ENCODE measurements at regions not wholly inside any gene's neighbourhood (a gene's known extent, or its start where the extent isn't known, plus 50 kb on each side); places are given as distances from the start of the nearest gene placed in this dataset.

DNA sequence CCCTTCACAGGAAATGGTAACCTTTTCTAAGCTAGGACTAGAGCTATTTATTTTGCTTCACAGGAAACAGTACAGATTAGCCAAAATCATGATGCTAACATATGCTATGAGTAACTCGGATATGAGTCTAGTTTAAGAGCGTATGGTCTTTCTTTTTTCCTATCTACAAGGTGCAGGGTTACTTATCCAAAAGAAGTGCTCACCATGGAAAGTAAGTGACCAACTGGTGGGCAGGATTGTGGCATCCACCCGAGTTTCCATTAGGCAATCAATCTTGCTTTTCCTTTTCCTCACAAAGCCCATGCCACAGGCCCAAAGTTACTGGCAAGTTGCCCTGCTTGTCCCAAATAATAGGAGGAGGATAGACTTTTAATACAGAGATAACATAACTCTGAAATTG, 765.1 kb upstream of the POM121L12 start:
- Histone ChIP-seq H4K20me1 (ENCODE audit: insufficient read depth, low read length) (no peaks in the 10 kb centered on the region), H3K79me2 (ENCODE audit: insufficient read depth, low read length) (no peaks in the 10 kb centered on the region), H3K4me3 (ENCODE audit: insufficient read depth, low read depth, low read length) (no peak overlapping the region), H3K27ac (ENCODE audit: low read depth, low read length) (no peak overlapping the region), H3K4me2 (ENCODE audit: low read length) (no peak overlapping the region), H2AFZ (ENCODE audit: low read depth, low read length) (no peak overlapping the region), H3K36me3 (ENCODE audit: insufficient read depth, low read length) (no peaks in the 10 kb centered on the region), H3K9me3 (ENCODE audit: insufficient read depth, low read depth, low read length) (no peaks in the 10 kb centered on the region), H3K9ac (ENCODE audit: low read length) (no peak overlapping the region), H3K27me3 (ENCODE audit: insufficient read depth, low read length) (no peaks in the 10 kb centered on the region), H3K4me1 (ENCODE audit: insufficient read depth, low read length) (no peaks in the 10 kb centered on the region)
- Mint-ChIP-seq H3K27ac (ENCODE audit: unreplicated experiment) (no peak overlapping the region), H3K4me3 (ENCODE audit: unreplicated experiment) (no peak overlapping the region), H3K36me3 (ENCODE audit: low read depth, unreplicated experiment) (no peaks in the 10 kb centered on the region), H3K4me1 (ENCODE audit: low read depth, unreplicated experiment) (no peaks in the 10 kb centered on the region), H3K27me3 (ENCODE audit: low read depth, unreplicated experiment) (no peaks in the 10 kb centered on the region), H3K9me3 (ENCODE audit: unreplicated experiment) (no peaks in the 10 kb centered on the region)
- DNase-seq (ENCODE audit: low read depth) (no peak), FAIRE-seq (no peak)
- TF ChIP-seq, protein P1, sequence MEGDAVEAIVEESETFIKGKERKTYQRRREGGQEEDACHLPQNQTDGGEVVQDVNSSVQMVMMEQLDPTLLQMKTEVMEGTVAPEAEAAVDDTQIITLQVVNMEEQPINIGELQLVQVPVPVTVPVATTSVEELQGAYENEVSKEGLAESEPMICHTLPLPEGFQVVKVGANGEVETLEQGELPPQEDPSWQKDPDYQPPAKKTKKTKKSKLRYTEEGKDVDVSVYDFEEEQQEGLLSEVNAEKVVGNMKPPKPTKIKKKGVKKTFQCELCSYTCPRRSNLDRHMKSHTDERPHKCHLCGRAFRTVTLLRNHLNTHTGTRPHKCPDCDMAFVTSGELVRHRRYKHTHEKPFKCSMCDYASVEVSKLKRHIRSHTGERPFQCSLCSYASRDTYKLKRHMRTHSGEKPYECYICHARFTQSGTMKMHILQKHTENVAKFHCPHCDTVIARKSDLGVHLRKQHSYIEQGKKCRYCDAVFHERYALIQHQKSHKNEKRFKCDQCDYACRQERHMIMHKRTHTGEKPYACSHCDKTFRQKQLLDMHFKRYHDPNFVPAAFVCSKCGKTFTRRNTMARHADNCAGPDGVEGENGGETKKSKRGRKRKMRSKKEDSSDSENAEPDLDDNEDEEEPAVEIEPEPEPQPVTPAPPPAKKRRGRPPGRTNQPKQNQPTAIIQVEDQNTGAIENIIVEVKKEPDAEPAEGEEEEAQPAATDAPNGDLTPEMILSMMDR (IDR thresholded peaks at IDR 0.05; ENCODE audit: insufficient read depth, low read depth, low read length), result no peak

DNA sequence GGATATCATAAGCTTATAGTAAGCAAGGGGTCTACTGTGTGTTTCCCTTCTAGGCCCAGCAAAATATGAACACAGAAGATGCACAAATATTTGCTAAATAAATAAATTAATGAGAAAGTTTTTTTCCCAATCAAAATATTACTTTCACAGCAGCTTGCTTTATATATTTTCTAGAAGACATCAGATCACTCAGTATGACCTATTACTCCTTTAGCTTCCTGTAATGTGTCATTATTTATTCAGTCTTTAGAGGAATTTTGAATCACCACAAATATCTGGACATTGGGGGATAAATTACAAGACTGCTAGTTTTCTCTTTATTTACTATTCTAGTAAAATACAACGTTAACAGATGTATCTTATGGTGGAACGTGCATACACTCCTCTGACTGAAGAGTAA, 765.8 kb upstream of the POM121L12 start:
- Mint-ChIP-seq H3K4me1 (ENCODE audit: low read depth, unreplicated experiment) (no peaks in the 10 kb centered on the region), H3K4me3 (ENCODE audit: unreplicated experiment) (no peak overlapping the region), H3K36me3 (ENCODE audit: low read depth, unreplicated experiment) (no peaks in the 10 kb centered on the region), H3K27me3 (ENCODE audit: low read depth, unreplicated experiment) (no peaks in the 10 kb centered on the region), H3K27ac (ENCODE audit: unreplicated experiment) (no peak overlapping the region), H3K9me3 (ENCODE audit: unreplicated experiment) (no peaks in the 10 kb centered on the region)
- Histone ChIP-seq H3K36me3 (ENCODE audit: insufficient read depth, low read length) (no peaks in the 10 kb centered on the region), H3K4me3 (ENCODE audit: insufficient read depth, low read depth, low read length) (no peak overlapping the region), H3K79me2 (ENCODE audit: insufficient read depth, low read length) (no peaks in the 10 kb centered on the region), H3K4me2 (ENCODE audit: low read length) (peak overlapping the region; percentile 0), H3K4me1 (ENCODE audit: insufficient read depth, low read length) (no peaks in the 10 kb centered on the region), H3K27me3 (ENCODE audit: insufficient read depth, low read length) (no peaks in the 10 kb centered on the region), H3K9ac (ENCODE audit: low read length) (no peak overlapping the region), H4K20me1 (ENCODE audit: insufficient read depth, low read length) (no peaks in the 10 kb centered on the region), H3K9me3 (ENCODE audit: insufficient read depth, low read depth, low read length) (no peaks in the 10 kb centered on the region), H3K27ac (ENCODE audit: low read depth, low read length) (no peak overlapping the region), H2AFZ (ENCODE audit: low read depth, low read length) (no peak overlapping the region)
- FAIRE-seq (no peak), DNase-seq (ENCODE audit: low read depth) (no peak)
- TF ChIP-seq, protein P1 (IDR thresholded peaks at IDR 0.05; ENCODE audit: insufficient read depth, low read depth, low read length), result no peak
- TF ChIP-seq EZH2 (IDR thresholded peaks at IDR 0.05; ENCODE audit: insufficient read depth, low read length), result no peak

DNA sequence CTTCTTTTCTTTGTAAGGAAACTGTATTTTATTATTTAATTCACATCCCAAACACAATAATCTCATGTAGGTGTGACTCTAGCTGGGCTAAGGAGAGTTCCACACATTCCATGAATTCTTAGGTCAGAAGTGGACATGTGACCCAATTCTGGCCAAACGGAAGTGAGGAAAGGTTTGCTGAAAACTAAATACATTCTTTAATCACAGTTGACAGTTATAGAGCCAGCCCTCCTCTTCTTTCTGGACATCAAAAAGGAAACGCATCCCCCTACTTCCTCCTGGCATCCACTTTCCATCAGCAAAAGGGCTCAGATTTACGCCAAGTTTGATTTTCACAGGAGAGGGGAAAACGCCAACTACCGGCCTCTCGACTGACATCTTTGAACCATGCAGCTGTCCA, 774.4 kb upstream of the POM121L12 start:
- H3K9me3 ChIP-seq (ENCODE audit: insufficient read depth, low read depth, low read length), result no peaks in the 10 kb centered on the region
- no peak overlapping the region for H3K27ac ChIP-seq (ENCODE audit: low read depth, low read length)
- no peaks in the 10 kb centered on the region for H4K20me1 ChIP-seq (ENCODE audit: insufficient read depth, low read length)
- H3K79me2 ChIP-seq (ENCODE audit: insufficient read depth, low read length), result no peaks in the 10 kb centered on the region
- H3K9ac ChIP-seq (ENCODE audit: low read length), result no peak overlapping the region
- TF ChIP-seq EZH2 (IDR thresholded peaks at IDR 0.05; ENCODE audit: insufficient read depth, low read length), result no peak
- TF ChIP-seq, protein P1 (IDR thresholded peaks at IDR 0.05; ENCODE audit: insufficient read depth, low read depth, low read length), result no peak
- H3K36me3 ChIP-seq (ENCODE audit: insufficient read depth, low read length), result no peaks in the 10 kb centered on the region
- no peak overlapping the region for H3K4me2 ChIP-seq (ENCODE audit: low read length)
- Mint-ChIP-seq H3K27ac (ENCODE audit: unreplicated experiment) (no peak overlapping the region), H3K9me3 (ENCODE audit: unreplicated experiment) (no peaks in the 10 kb centered on the region), H3K36me3 (ENCODE audit: low read depth, unreplicated experiment) (no peaks in the 10 kb centered on the region), H3K4me3 (ENCODE audit: unreplicated experiment) (no peak overlapping the region), H3K27me3 (ENCODE audit: low read depth, unreplicated experiment) (no peaks in the 10 kb centered on the region), H3K4me1 (ENCODE audit: low read depth, unreplicated experiment) (no peaks in the 10 kb centered on the region)
- H3K4me1 ChIP-seq (ENCODE audit: insufficient read depth, low read length), result no peaks in the 10 kb centered on the region
- DNase-seq (ENCODE audit: low read depth) (no peak), FAIRE-seq (no peak)
- H3K27me3 ChIP-seq (ENCODE audit: insufficient read depth, low read length), result no peaks in the 10 kb centered on the region
- H2AFZ ChIP-seq (ENCODE audit: low read depth, low read length), result no peak overlapping the region
- no peak overlapping the region for H3K4me3 ChIP-seq (ENCODE audit: insufficient read depth, low read depth, low read length)

Data from astrocyte (in vitro differentiated cells and primary cell).